ENCODE measurements at regions not wholly inside any gene's neighbourhood (a gene's known extent, or its start where the extent isn't known, plus 50 kb on each side); places are given as distances from the start of the nearest gene placed in this dataset.
"Not testable (repeated sequence)": the region's sequence is repeated elsewhere in the genome, so short reads cannot be mapped to it uniquely, and the experiment has no call there.

- DNase-seq: not testable (repeated sequence)
Observed at GRCh38 chr7:6882321-6882721, 56.2 kb upstream of the CCZ1B start.

GRCh38 chr7:6883756-6884155, 57.7 kb upstream of the CCZ1B start:
- not testable (repeated sequence) for DNase-seq

GRCh38 chr7:6886198-6886597, 60.1 kb upstream of the CCZ1B start:
- DNase-seq: no peak

- not testable (repeated sequence) for DNase-seq
Observed at GRCh38 chr7:6888267-6889045, 62.4 kb upstream of the CCZ1B start.

GRCh38 chr7:6889252-6889812, 63.3 kb upstream of the CCZ1B start:
- DNase-seq: no peak

- not testable (repeated sequence) for DNase-seq
Observed at GRCh38 chr7:6902097-6902518, 76.0 kb upstream of the CCZ1B start.

- DNase-seq: not testable (repeated sequence)
Observed at GRCh38 chr7:6903289-6903688, 77.2 kb upstream of the CCZ1B start.

- DNase-seq: not testable (repeated sequence)
Observed at GRCh38 chr7:6903792-6904191, 77.7 kb upstream of the CCZ1B start.

- DNase-seq: no peak
Observed at GRCh38 chr7:6917258-6917657, 91.2 kb upstream of the CCZ1B start.

GRCh38 chr7:6919169-6919568, 93.1 kb upstream of the CCZ1B start:
- DNase-seq: not testable (repeated sequence)

- not testable (repeated sequence) for DNase-seq
Observed at GRCh38 chr7:6924523-6924922, 98.4 kb upstream of the CCZ1B start.

- not testable (repeated sequence) for DNase-seq
Observed at GRCh38 chr7:6926193-6927174, 100.4 kb upstream of the CCZ1B start.

GRCh38 chr7:6927643-6928042, 101.6 kb upstream of the CCZ1B start:
- DNase-seq: not testable (repeated sequence)

- not testable (repeated sequence) for DNase-seq
Observed at GRCh38 chr7:6929588-6929987, 103.5 kb upstream of the CCZ1B start.

GRCh38 chr7:6930081-6930635, 104.1 kb upstream of the CCZ1B start:
- DNase-seq: not testable (repeated sequence)

- not testable (repeated sequence) for DNase-seq
Observed at GRCh38 chr7:6930787-6931186, 104.7 kb upstream of the CCZ1B start.

GRCh38 chr7:6931456-6931855, 105.4 kb upstream of the CCZ1B start:
- DNase-seq: not testable (repeated sequence)

- not testable (repeated sequence) for DNase-seq
Observed at GRCh38 chr7:6933954-6934632, 108.0 kb upstream of the CCZ1B start.

GRCh38 chr7:6934981-6935380, 108.9 kb upstream of the CCZ1B start:
- DNase-seq: no peak

- DNase-seq: not testable (repeated sequence)
Observed at GRCh38 chr7:6936626-6937025, 110.6 kb upstream of the CCZ1B start.

- not testable (repeated sequence) for DNase-seq
Observed at GRCh38 chr7:6937746-6938145, 111.7 kb upstream of the CCZ1B start.
